ENCODE measurements at regions not wholly inside any gene's neighbourhood (a gene's known extent, or its start where the extent isn't known, plus 50 kb on each side); places are given as distances from the start of the nearest gene placed in this dataset.
"Not testable (repeated sequence)": the region's sequence is repeated elsewhere in the genome, so short reads cannot be mapped to it uniquely, and the experiment has no call there.

GRCh38 chr13:58955546-58956385 is 1208.0 kb downstream of the DIAPH3 start:
- H3K9me2 ChIP-seq (ENCODE audit: insufficient read depth), result no peaks in the 10 kb centered on the region
- intact Hi-C loops (cut with micrococcal nuclease; ENCODE audit: unreplicated experiment), result no loop called here
- no peak overlapping the region for H3K4me3 ChIP-seq
- no TSS peak for BruUV-seq (replicated peaks)
- CTCF ChIA-PET, result no interaction called here
- no peaks in the 10 kb centered on the region for H3K79me2 ChIP-seq (ENCODE audit: low read depth)
- H3K27ac ChIP-seq, result no peak overlapping the region
- no peak overlapping the region for H2AFZ ChIP-seq
- H3F3A ChIP-seq (ENCODE audit: insufficient read depth, low read depth), result no peaks in the 10 kb centered on the region
- H3K4me1 ChIP-seq (replicated peaks; ENCODE audit: insufficient read depth), result no peaks in the 10 kb centered on the region
- POLR2A ChIA-PET (ENCODE audit: unreplicated experiment), result no interaction called here
- TF ChIP-seq EZH2 (IDR thresholded peaks at IDR 0.05; ENCODE audit: low read depth) (no peak), CTCF (conservative IDR thresholded peaks at IDR 0.05) (no peak)
- H3K9me3 ChIP-seq (ENCODE audit: insufficient read depth, low read depth), result 0 out of 2 replicates have a peak, but pooled peaks cover 3% of the 10 kb centered on the region
- H3K4me2 ChIP-seq, result no peak overlapping the region
- no peak for DNase-seq
- no peaks in the 10 kb centered on the region for H3K36me3 ChIP-seq (ENCODE audit: low read depth)
- no peaks in the 10 kb centered on the region for H4K20me1 ChIP-seq (ENCODE audit: insufficient read depth)
- no peaks in the 10 kb centered on the region for H3K27me3 ChIP-seq (ENCODE audit: insufficient read depth, low read depth)

DNA sequence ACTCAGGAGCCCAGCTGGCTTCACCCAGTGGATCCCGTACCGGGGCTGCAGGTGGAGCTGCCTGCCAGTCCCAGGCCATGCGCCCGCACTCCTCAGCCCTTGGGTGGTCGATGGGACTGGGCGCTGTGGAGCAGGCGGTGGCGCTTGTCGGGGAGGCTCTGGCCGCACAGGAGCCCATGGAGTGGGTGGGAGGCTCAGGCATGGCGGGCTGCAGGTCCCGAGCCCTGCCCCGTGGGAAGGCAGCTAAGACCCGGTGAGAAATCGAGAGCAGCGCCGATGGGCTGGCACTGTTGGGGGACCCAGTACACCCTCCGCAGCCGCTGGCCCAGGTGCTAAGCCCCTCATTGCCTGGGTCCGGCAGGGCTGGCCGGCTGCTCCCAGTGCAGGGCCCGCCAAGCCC is 1205.6 kb downstream of the DIAPH3 start:
- POLR2A ChIA-PET (ENCODE audit: unreplicated experiment); H3K9me3 ChIP-seq (ENCODE audit: insufficient read depth, low read depth); H3K79me2 ChIP-seq (ENCODE audit: low read depth); DNase-seq; H2AFZ ChIP-seq; H3K27me3 ChIP-seq (ENCODE audit: insufficient read depth, low read depth); H3K36me3 ChIP-seq (ENCODE audit: low read depth); BruUV-seq (replicated peaks); H3K4me1 ChIP-seq (replicated peaks; ENCODE audit: insufficient read depth); H3K4me2 ChIP-seq; H3F3A ChIP-seq (ENCODE audit: insufficient read depth, low read depth); H3K27ac ChIP-seq; CTCF ChIA-PET; H3K9me2 ChIP-seq (ENCODE audit: insufficient read depth); H3K4me3 ChIP-seq; H4K20me1 ChIP-seq (ENCODE audit: insufficient read depth); intact Hi-C loops (cut with micrococcal nuclease; ENCODE audit: unreplicated experiment): not testable (repeated sequence)

DNA sequence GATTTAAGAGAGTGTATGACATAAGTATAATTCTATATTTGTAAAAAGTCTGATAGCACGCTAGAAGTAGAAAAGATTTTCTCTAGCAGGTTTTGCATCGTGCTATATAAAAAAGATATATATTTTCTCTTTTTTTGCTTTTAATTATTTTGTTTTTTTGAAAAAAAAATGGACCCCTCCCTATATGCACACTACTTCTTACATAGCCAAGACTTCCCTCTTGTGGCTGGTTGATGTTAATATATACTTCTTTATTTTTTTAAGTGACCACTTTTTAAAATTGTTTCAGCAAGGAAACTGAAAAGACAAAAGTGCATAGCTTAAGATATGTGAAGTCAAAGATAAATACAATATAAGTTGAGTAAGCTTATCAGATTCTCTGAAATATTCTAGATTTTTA is 1202.8 kb downstream of the DIAPH3 start:
- CTCF ChIA-PET, result no interaction called here
- POLR2A ChIA-PET (ENCODE audit: unreplicated experiment), result no interaction called here
- DNase-seq, result no peak

More for the DNA sequence above, 1202.8 kb downstream of the DIAPH3 start:
- no peaks in the 10 kb centered on the region for H3K9me3 ChIP-seq (ENCODE audit: insufficient read depth, low read depth)
- H3K79me2 ChIP-seq (ENCODE audit: low read depth), result no peaks in the 10 kb centered on the region
- H4K20me1 ChIP-seq (ENCODE audit: insufficient read depth), result no peaks in the 10 kb centered on the region
- no peak overlapping the region for H3K27ac ChIP-seq
- no peak overlapping the region for H2AFZ ChIP-seq
- intact Hi-C loops (cut with micrococcal nuclease; ENCODE audit: unreplicated experiment), result no loop called here
- H3K4me2 ChIP-seq, result no peak overlapping the region
- H3K27me3 ChIP-seq (ENCODE audit: insufficient read depth, low read depth), result no peaks in the 10 kb centered on the region
- TF ChIP-seq CTCF (conservative IDR thresholded peaks at IDR 0.05) (peak; percentile 30; the same call in 1 of the 2 replicates), EZH2 (IDR thresholded peaks at IDR 0.05; ENCODE audit: low read depth) (no peak)
- no peak overlapping the region for H3K4me3 ChIP-seq
- no peaks in the 10 kb centered on the region for H3K36me3 ChIP-seq (ENCODE audit: low read depth)
- no peaks in the 10 kb centered on the region for H3K4me1 ChIP-seq (replicated peaks; ENCODE audit: insufficient read depth)
- H3F3A ChIP-seq (ENCODE audit: insufficient read depth, low read depth), result no peaks in the 10 kb centered on the region
- no peaks in the 10 kb centered on the region for H3K9me2 ChIP-seq (ENCODE audit: insufficient read depth)
- no TSS peak for BruUV-seq (replicated peaks)
